ENCODE measurements at regions not wholly inside any gene's neighbourhood (a gene's known extent, or its start where the extent isn't known, plus 50 kb on each side); places are given as distances from the start of the nearest gene placed in this dataset.
A peak's percentile ranks its signal among the peaks of the same experiment; 100 is the strongest.

GRCh38 chr5:124124711-124125229 is 612.8 kb downstream of the CSNK1G3 start:
- ChIA-PET CTCF (interaction anchor here (1.3 kb wide), 1 partner anchor 9 kb away, joined by 3 read pairs; no protein-coding TSS in a partner anchor), POLR2A (no interaction called here)
- Histone ChIP-seq H3K27me3 (ENCODE audit: insufficient read depth) (no peaks in the 10 kb centered on the region), H3K79me2 (ENCODE audit: insufficient read depth) (no peaks in the 10 kb centered on the region), H3K9me3 (no peaks in the 10 kb centered on the region), H3K4me3 (ENCODE audit: low read depth in 2 of 2, low read length in 1 of 2) (no peak overlapping the region), H3F3A (replicated peaks; ENCODE audit: insufficient read depth) (no peaks in the 10 kb centered on the region), H2AFZ (ENCODE audit: low read depth) (no peak overlapping the region), H4K20me1 (ENCODE audit: insufficient read depth) (no peaks in the 10 kb centered on the region), H3K9ac (no peak overlapping the region), H3K36me3 (replicated peaks in 1 of 2; ENCODE audit: control insufficient read depth in 1 of 2, insufficient read depth in 2 of 2, low read length in 1 of 2) (no peaks in the 10 kb centered on the region), H3K4me1 (ENCODE audit: control insufficient read depth in 1 of 2, insufficient read depth in 2 of 2, low read depth in 1 of 2, low read length in 1 of 2) (peaks cover 0 to 40% of the 10 kb centered on the region in 2 experiments; a peak in 2 of 4 replicates), H3K4me2 (no peak overlapping the region), H3K9me2 (no peaks in the 10 kb centered on the region), H3K27ac (ENCODE audit: low read depth in 2 of 2, low read length in 1 of 2) (peak overlapping the region in 1 of 2 experiments; percentile 92; a peak in 2 of 4 replicates)
- WGBS (ENCODE audit: low lambda C conversion rate): 56% methylated on average over 1 of the region's 1 CpG
- no peak for DNase-seq
- TF ChIP-seq SIN3A (IDR thresholded peaks at IDR 0.05; ENCODE audit: borderline replicate concordance, low read depth, low read length) (no peak), NFIC (IDR thresholded peaks at IDR 0.05; ENCODE audit: borderline replicate concordance) (no peak), MEF2A (IDR thresholded peaks at IDR 0.05; ENCODE audit: borderline replicate concordance, low read depth) (no peak), FOXJ3 (CRISPR knock-in tag; IDR thresholded peaks at IDR 0.05) (no peak), SMC3 (IDR thresholded peaks at IDR 0.05; ENCODE audit: low read depth, low read length) (no peak), ELF1 (IDR thresholded peaks at IDR 0.05) (no peak), EZH2phosphoT487 (IDR thresholded peaks at IDR 0.05; ENCODE audit: borderline replicate concordance, low read depth) (no peak), MXI1 (IDR thresholded peaks at IDR 0.05; ENCODE audit: low read depth, low read length) (peak; percentile 18; the same call in 1 of the 2 replicates), RAD21 (IDR thresholded peaks at IDR 0.05; ENCODE audit: low read length) (no peak; the same call in 1 of the 2 replicates), REST (IDR thresholded peaks at IDR 0.05; ENCODE audit: low read depth, low read length) (no peak), POLR2AphosphoS5 (IDR thresholded peaks at IDR 0.05; ENCODE audit: low read depth, low read length) (no peak), USF1 (IDR thresholded peaks at IDR 0.05; ENCODE audit: borderline replicate concordance, low read depth) (no peak), TAF1 (IDR thresholded peaks at IDR 0.05; ENCODE audit: borderline replicate concordance, low read depth, low read length) (no peak), MAX (IDR thresholded peaks at IDR 0.05; ENCODE audit: low read depth) (no peak), CTCF (IDR thresholded peaks at IDR 0.05) (no peak), RCOR1 (IDR thresholded peaks at IDR 0.05; ENCODE audit: low read length) (peak; percentile 70), RFX5 (IDR thresholded peaks at IDR 0.05; ENCODE audit: low read length) (no peak), FOXM1 (IDR thresholded peaks at IDR 0.05; ENCODE audit: low read depth) (no peak), ZBTB33 (IDR thresholded peaks at IDR 0.05; ENCODE audit: borderline replicate concordance, low read depth) (no peak), EP300 (IDR thresholded peaks at IDR 0.05; ENCODE audit: borderline replicate concordance in 1 of 2, low read depth in 1 of 2, low read length in 1 of 2) (peak in 1 of 2 experiments; percentile 64; a peak in 2 of 4 replicates), JUND (IDR thresholded peaks at IDR 0.05) (no peak), GATA2 (CRISPR knock-in tag; IDR thresholded peaks at IDR 0.05) (peak; percentile 40; the same call in 1 of the 2 replicates), TEAD4 (IDR thresholded peaks at IDR 0.05; ENCODE audit: borderline replicate concordance, insufficient read depth) (no peak), NRF1 (IDR thresholded peaks at IDR 0.05; ENCODE audit: low read depth, low read length) (no peak), GABPA (IDR thresholded peaks at IDR 0.05; ENCODE audit: low read depth) (no peak), PBX3 (IDR thresholded peaks at IDR 0.05) (no peak)

All from SK-N-SH (cell line).